ENCODE measurements at regions not wholly inside any gene's neighbourhood (a gene's known extent, or its start where the extent isn't known, plus 50 kb on each side); places are given as distances from the start of the nearest gene placed in this dataset.

DNA sequence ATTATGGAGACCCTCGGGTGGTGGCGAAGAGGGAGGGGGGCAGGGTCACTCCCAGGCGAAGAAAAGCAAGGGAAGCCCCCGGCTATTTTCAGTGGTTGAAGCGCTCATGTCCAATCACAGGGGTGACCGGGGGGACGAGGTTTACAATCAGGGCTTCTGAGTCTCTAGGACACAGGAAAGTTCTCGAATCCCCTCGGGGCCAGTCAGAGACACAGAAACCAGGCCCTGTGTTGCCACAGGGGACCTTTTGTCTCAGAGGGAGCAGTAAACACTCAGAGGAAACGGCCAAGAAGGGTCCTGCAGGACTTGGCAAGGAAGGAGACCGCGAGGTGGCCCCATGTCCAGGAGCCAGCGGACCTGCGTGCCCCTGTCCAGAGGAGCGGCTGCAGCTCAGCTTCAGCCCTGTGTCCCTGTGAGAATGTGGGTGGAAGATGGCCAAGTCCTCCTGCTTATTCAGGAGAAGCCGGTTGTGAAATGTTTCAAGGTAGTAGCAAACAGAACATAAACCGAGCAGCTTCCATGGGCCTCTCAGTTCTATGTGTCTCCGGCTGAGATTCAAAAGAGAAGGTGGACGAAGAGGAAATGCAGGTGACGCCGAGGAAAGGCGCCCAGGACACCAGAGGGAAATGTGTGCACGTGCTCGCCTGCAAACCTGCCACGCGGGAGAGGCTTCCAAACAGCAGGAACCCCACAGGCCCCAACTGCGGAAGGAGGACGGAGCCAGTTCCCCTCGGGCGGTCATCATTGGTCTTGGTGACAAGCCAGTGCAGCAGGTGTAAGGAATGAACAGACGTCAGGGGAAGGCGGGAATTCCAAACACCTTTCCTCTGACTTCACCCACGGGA, 357.6 kb downstream of the BRD1 start:
- Histone ChIP-seq H3K9ac (ENCODE audit: low read length in 2 of 2) (no peak overlapping the region), H3K36me3 (ENCODE audit: control insufficient read depth in 2 of 2, insufficient read depth in 2 of 2, low read length in 2 of 2) (no peaks in the 10 kb centered on the region), H3K27me3 (ENCODE audit: control insufficient read depth in 1 of 2, insufficient read depth in 2 of 2, low read length in 2 of 2) (peaks cover 0 to 13% of the 10 kb centered on the region in 2 donors), H3K9me3 (ENCODE audit: control insufficient read depth in 2 of 2, low read length in 2 of 2) (no peaks in the 10 kb centered on the region), H3K27ac (ENCODE audit: low read length) (no peak overlapping the region), H3K4me3 (ENCODE audit: low read length in 2 of 2) (no peak overlapping the region), H3K4me1 (ENCODE audit: control insufficient read depth, insufficient read depth, low read length) (no peaks in the 10 kb centered on the region)

GRCh38 chr22:49468487-49469198, 359.0 kb downstream of the BRD1 start:
- Histone ChIP-seq H3K4me1 (ENCODE audit: control insufficient read depth, insufficient read depth, low read length) (no peaks in the 10 kb centered on the region), H3K27ac (ENCODE audit: low read length) (no peak overlapping the region), H3K36me3 (ENCODE audit: control insufficient read depth in 2 of 2, insufficient read depth in 2 of 2, low read length in 2 of 2) (no peaks in the 10 kb centered on the region), H3K9ac (ENCODE audit: low read length in 2 of 2) (no peak overlapping the region), H3K27me3 (ENCODE audit: control insufficient read depth in 1 of 2, insufficient read depth in 2 of 2, low read length in 2 of 2) (peaks cover 0 to 13% of the 10 kb centered on the region in 2 donors), H3K4me3 (ENCODE audit: low read length in 2 of 2) (no peak overlapping the region), H3K9me3 (ENCODE audit: control insufficient read depth in 2 of 2, low read length in 2 of 2) (no peaks in the 10 kb centered on the region)

DNA sequence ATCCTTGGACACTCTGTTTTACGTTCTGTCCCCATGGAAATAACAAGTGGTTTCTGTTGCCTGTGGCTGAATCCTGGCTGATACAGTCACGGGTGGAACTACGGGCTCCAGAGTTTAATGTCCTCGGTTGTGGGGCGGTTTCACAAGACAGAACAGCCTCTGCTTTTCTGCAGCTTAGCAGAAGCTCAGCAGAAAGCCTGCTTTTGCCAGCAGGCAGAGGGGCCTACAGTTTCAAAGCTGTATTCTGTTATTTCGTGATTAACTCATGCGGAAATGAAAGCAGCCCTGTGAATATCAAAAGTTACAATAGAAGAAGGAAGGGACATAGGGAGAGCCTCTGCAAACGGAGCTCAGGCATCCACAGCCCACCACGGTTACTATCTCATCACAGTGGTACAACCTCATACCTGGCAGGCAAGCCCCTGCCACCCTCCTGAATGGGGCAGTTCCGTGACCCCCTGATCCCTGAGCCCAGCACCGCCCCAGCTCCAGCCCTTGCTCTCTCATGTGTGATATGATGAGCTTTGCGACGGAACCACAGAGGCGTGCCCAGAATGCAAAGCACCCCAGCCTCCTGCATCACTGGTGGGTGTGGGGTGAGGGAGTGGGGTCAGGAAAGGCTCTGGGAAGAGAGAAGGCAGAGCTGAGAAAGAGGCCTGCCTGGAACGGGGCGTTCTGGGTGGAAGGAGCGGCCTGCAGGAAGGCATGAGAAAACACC, 360.6 kb downstream of the BRD1 start:
- peaks cover 0 to 13% of the 10 kb centered on the region in 2 donors for H3K27me3 ChIP-seq (ENCODE audit: control insufficient read depth in 1 of 2, insufficient read depth in 2 of 2, low read length in 2 of 2)
- no peaks in the 10 kb centered on the region for H3K9me3 ChIP-seq (ENCODE audit: control insufficient read depth in 2 of 2, low read length in 2 of 2)
- no peaks in the 10 kb centered on the region for H3K36me3 ChIP-seq (ENCODE audit: control insufficient read depth in 2 of 2, insufficient read depth in 2 of 2, low read length in 2 of 2)
- H3K27ac ChIP-seq (ENCODE audit: low read length) = no peak overlapping the region
- no peak overlapping the region for H3K9ac ChIP-seq (ENCODE audit: low read length in 2 of 2)
- H3K4me3 ChIP-seq (ENCODE audit: low read length in 2 of 2) = no peak overlapping the region
- H3K4me1 ChIP-seq (ENCODE audit: control insufficient read depth, insufficient read depth, low read length) = no peaks in the 10 kb centered on the region

GRCh38 chr22:49464037-49464436, 363.6 kb downstream of the BRD1 start:
- Histone ChIP-seq H3K9me3 (ENCODE audit: control insufficient read depth in 2 of 2, low read length in 2 of 2) (no peaks in the 10 kb centered on the region), H3K27ac (ENCODE audit: low read length) (no peak overlapping the region), H3K27me3 (ENCODE audit: control insufficient read depth in 1 of 2, insufficient read depth in 2 of 2, low read length in 2 of 2) (peaks cover 6 to 9% of the 10 kb centered on the region in 2 donors), H3K4me3 (ENCODE audit: low read length in 2 of 2) (no peak overlapping the region), H3K4me1 (ENCODE audit: control insufficient read depth, insufficient read depth, low read length) (no peaks in the 10 kb centered on the region), H3K9ac (ENCODE audit: low read length in 2 of 2) (no peak overlapping the region), H3K36me3 (ENCODE audit: control insufficient read depth in 2 of 2, insufficient read depth in 2 of 2, low read length in 2 of 2) (no peaks in the 10 kb centered on the region)

DNA sequence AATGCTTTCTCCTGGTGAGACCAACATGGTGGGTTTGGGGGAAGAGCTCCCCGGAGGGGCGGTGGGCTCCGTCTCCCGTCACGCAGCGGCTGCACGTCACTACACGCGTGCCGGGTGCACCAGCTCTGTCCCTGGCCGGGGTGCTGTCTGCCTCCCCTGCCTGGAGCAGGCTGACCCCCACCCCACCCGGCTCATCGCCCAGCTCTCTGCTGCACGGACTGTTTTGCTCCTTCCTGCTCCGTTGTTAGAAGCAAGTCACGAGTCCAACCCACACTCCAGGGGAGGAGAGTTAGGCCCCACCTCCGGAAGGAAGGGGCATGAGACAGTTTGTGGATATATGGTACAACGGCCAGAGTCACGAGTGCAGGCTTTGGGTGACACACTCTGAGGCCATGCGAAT, 364.9 kb downstream of the BRD1 start:
- Histone ChIP-seq H3K9ac (ENCODE audit: low read length in 2 of 2) (no peak overlapping the region), H3K27ac (ENCODE audit: low read length) (no peak overlapping the region), H3K4me1 (ENCODE audit: control insufficient read depth, insufficient read depth, low read length) (no peaks in the 10 kb centered on the region), H3K9me3 (ENCODE audit: control insufficient read depth in 2 of 2, low read length in 2 of 2) (peaks cover 0 to 2% of the 10 kb centered on the region in 2 donors), H3K27me3 (ENCODE audit: control insufficient read depth in 1 of 2, insufficient read depth in 2 of 2, low read length in 2 of 2) (peaks cover 14% of the 10 kb centered on the region in 2 donors), H3K4me3 (ENCODE audit: low read length in 2 of 2) (no peak overlapping the region), H3K36me3 (ENCODE audit: control insufficient read depth in 2 of 2, insufficient read depth in 2 of 2, low read length in 2 of 2) (no peaks in the 10 kb centered on the region)

GRCh38 chr22:49462291-49462690, 365.4 kb downstream of the BRD1 start:
- H3K4me1 ChIP-seq (ENCODE audit: control insufficient read depth, insufficient read depth, low read length) = no peaks in the 10 kb centered on the region
- H3K27ac ChIP-seq (ENCODE audit: low read length) = no peak overlapping the region
- no peak overlapping the region for H3K4me3 ChIP-seq (ENCODE audit: low read length in 2 of 2)
- no peak overlapping the region for H3K9ac ChIP-seq (ENCODE audit: low read length in 2 of 2)
- H3K36me3 ChIP-seq (ENCODE audit: control insufficient read depth in 2 of 2, insufficient read depth in 2 of 2, low read length in 2 of 2) = no peaks in the 10 kb centered on the region
- H3K27me3 ChIP-seq (ENCODE audit: control insufficient read depth in 1 of 2, insufficient read depth in 2 of 2, low read length in 2 of 2) = peaks cover 13 to 15% of the 10 kb centered on the region in 2 donors
- peaks cover 0 to 2% of the 10 kb centered on the region in 2 donors for H3K9me3 ChIP-seq (ENCODE audit: control insufficient read depth in 2 of 2, low read length in 2 of 2)

DNA sequence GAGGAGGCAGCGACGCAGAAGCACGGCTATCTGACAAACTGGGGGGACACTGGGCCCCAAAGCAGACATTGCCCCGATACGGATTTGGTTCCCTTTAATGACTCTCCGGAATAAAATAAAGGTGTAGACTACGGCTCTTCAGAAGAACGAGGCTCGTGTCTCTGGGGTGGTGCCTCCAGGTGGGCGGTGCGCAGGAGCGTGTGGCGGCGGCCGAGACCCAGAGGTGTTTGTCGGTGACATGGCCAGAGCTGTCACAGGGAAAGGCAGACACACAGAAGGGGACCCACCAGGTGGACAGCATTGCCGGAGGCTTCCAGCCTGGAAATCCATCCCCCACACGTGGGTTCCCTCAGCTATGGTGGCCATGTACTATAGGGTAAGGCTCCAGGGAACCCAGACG, 366.0 kb downstream of the BRD1 start:
- Histone ChIP-seq H3K27ac (ENCODE audit: low read length) (no peak overlapping the region), H3K9ac (ENCODE audit: low read length in 2 of 2) (no peak overlapping the region), H3K27me3 (ENCODE audit: control insufficient read depth in 1 of 2, insufficient read depth in 2 of 2, low read length in 2 of 2) (peaks cover 8 to 15% of the 10 kb centered on the region in 2 donors), H3K36me3 (ENCODE audit: control insufficient read depth in 2 of 2, insufficient read depth in 2 of 2, low read length in 2 of 2) (no peaks in the 10 kb centered on the region), H3K4me1 (ENCODE audit: control insufficient read depth, insufficient read depth, low read length) (no peaks in the 10 kb centered on the region), H3K9me3 (ENCODE audit: control insufficient read depth in 2 of 2, low read length in 2 of 2) (peaks cover 0 to 2% of the 10 kb centered on the region in 2 donors), H3K4me3 (ENCODE audit: low read length in 2 of 2) (no peak overlapping the region)

DNA sequence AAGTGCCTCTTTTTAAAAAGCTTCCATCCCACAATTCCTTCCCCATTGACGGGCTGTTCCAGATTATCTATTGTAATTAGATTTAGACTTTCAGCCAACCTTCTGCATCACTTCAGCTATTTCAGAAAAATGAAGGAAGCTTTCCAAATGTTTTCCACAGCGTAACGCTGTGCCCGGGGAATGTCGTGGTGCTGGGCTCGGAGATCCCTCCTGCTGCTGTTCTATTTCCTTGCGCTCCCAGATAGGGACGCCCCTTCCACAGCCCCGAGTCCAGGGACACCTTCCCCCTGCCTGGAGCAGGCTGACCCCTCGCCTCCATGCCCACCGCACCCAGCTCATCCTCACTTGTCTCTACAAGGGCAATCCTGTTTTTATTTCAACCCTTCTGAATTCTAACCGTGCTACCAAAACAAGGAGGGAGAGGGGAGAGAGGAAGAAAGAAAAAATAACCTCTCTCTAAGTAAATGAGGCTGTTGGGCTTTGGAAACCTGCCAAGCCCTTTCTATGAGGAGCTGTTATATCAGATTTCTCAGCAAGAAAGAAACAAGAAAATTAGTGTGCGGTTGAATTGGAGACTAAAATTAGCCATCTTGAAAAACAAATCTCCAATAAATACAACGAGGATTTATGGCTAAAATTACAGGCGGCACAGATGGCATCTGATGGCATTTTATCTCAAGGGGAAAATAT, 366.9 kb downstream of the BRD1 start:
- H3K27me3 ChIP-seq (ENCODE audit: control insufficient read depth in 1 of 2, insufficient read depth in 2 of 2, low read length in 2 of 2) = peaks cover 11 to 19% of the 10 kb centered on the region in 2 donors
- no peak overlapping the region for H3K9ac ChIP-seq (ENCODE audit: low read length in 2 of 2)
- H3K4me1 ChIP-seq (ENCODE audit: control insufficient read depth, insufficient read depth, low read length) = no peaks in the 10 kb centered on the region
- H3K4me3 ChIP-seq (ENCODE audit: low read length in 2 of 2) = no peak overlapping the region
- peaks cover 0 to 2% of the 10 kb centered on the region in 2 donors for H3K9me3 ChIP-seq (ENCODE audit: control insufficient read depth in 2 of 2, low read length in 2 of 2)
- no peaks in the 10 kb centered on the region for H3K36me3 ChIP-seq (ENCODE audit: control insufficient read depth in 2 of 2, insufficient read depth in 2 of 2, low read length in 2 of 2)
- no peak overlapping the region for H3K27ac ChIP-seq (ENCODE audit: low read length)

GRCh38 chr22:49460091-49460490, 367.6 kb downstream of the BRD1 start:
- peaks cover 0 to 2% of the 10 kb centered on the region in 2 donors for H3K9me3 ChIP-seq (ENCODE audit: control insufficient read depth in 2 of 2, low read length in 2 of 2)
- no peaks in the 10 kb centered on the region for H3K4me1 ChIP-seq (ENCODE audit: control insufficient read depth, insufficient read depth, low read length)
- no peak overlapping the region for H3K4me3 ChIP-seq (ENCODE audit: low read length in 2 of 2)
- H3K36me3 ChIP-seq (ENCODE audit: control insufficient read depth in 2 of 2, insufficient read depth in 2 of 2, low read length in 2 of 2) = no peaks in the 10 kb centered on the region
- H3K9ac ChIP-seq (ENCODE audit: low read length in 2 of 2) = no peak overlapping the region
- no peak overlapping the region for H3K27ac ChIP-seq (ENCODE audit: low read length)
- H3K27me3 ChIP-seq (ENCODE audit: control insufficient read depth in 1 of 2, insufficient read depth in 2 of 2, low read length in 2 of 2) = peaks cover 15 to 21% of the 10 kb centered on the region in 2 donors

- Histone ChIP-seq H3K27ac (ENCODE audit: low read length) (no peak overlapping the region), H3K9ac (ENCODE audit: low read length in 2 of 2) (no peak overlapping the region), H3K4me1 (ENCODE audit: control insufficient read depth, insufficient read depth, low read length) (no peaks in the 10 kb centered on the region), H3K9me3 (ENCODE audit: control insufficient read depth in 2 of 2, low read length in 2 of 2) (peaks cover 0 to 2% of the 10 kb centered on the region in 2 donors), H3K4me3 (ENCODE audit: low read length in 2 of 2) (no peak overlapping the region), H3K36me3 (ENCODE audit: control insufficient read depth in 2 of 2, insufficient read depth in 2 of 2, low read length in 2 of 2) (no peaks in the 10 kb centered on the region), H3K27me3 (ENCODE audit: control insufficient read depth in 1 of 2, insufficient read depth in 2 of 2, low read length in 2 of 2) (peaks cover 17 to 21% of the 10 kb centered on the region in 2 donors)
These were observed 369.0 kb downstream of the BRD1 start for GRCh38 chr22:49458708-49459099.

All from stomach smooth muscle (tissue), 2 donors.